A673 (cell line): ENCODE measurements at regions not wholly inside any gene's neighbourhood (a gene's known extent, or its start where the extent isn't known, plus 50 kb on each side); places are given as distances from the start of the nearest gene placed in this dataset.

Source experiments
- CTCF ChIP-seq: fragments of 300-800, 200-600 bp; sonication (generic); conservative IDR thresholded peaks from 2 replicates; pipeline ENCODE4 v1.5.1; 2017; ENCODE audit warnings: low read depth, mild to moderate bottlenecking, antibody characterized with exemption, low read length, moderate library complexity, mixed read lengths
- EZH2 ChIP-seq: fragments of 200-600 bp; sonication (generic); IDR thresholded peaks from 2 replicates; pipeline ENCODE4 v1.6.1; 2017; ENCODE audit warnings: borderline replicate concordance, low read depth, mild to moderate bottlenecking, mixed read lengths, antibody characterized with exemption, low read length; ENCODE audit not compliant: poor library complexity, severe bottlenecking

DNA sequence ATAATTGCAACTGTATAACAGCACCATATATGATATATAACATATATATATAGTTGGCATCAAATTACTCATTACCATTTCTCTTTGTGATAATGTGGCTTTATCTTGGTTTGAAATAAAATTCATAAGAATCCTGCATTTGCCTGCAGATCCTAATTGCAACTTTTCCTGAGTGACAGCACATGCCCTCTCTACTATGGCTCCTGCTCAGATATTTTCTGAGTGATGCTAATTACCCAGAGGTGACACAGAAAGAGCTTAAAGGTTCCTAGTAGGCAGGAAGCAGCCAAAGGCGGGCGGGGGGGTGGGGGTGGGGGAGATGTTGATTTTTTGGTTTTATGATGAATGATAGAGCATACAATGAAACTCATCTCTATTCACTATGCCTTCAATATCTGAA is 370.6 kb downstream of the MFSD1 start:
- TF ChIP-seq CTCF, result no peak
- TF ChIP-seq EZH2, result no peak
